ENCODE measurements at regions not wholly inside any gene's neighbourhood (a gene's known extent, or its start where the extent isn't known, plus 50 kb on each side); places are given as distances from the start of the nearest gene placed in this dataset.

- H4K5ac ChIP-seq (ENCODE audit: insufficient read length, low read depth, low read length) = no peak overlapping the region
- DNase-seq (ENCODE audit: low read depth in 1 of 2, low spot score in 2 of 2) (no peak), FAIRE-seq (no peak)
- H3K4me3 ChIP-seq (ENCODE audit: extremely low read depth in 1 of 4, insufficient read depth in 2 of 4, low read depth in 3 of 4, low read length in 4 of 4) = no peak overlapping the region
- H3K4me2 ChIP-seq (ENCODE audit: insufficient read depth in 1 of 2, low read depth in 2 of 2, low read length in 2 of 2) = no peak overlapping the region
- no peak overlapping the region for H3K14ac ChIP-seq (ENCODE audit: insufficient read length)
- CTCF ChIA-PET (ENCODE audit: partially characterized antibody) = no interaction called here
- H3K9me3 ChIP-seq (ENCODE audit: insufficient read depth in 2 of 2, low read depth in 1 of 2, low read length in 1 of 2) = 0 out of 4 replicates have a peak, but pooled peaks cover 0 to 3% of the 10 kb centered on the region in 2 experiments
- no peaks in the 10 kb centered on the region for H4K20me1 ChIP-seq (replicated peaks in 1 of 2; ENCODE audit: control insufficient read depth in 1 of 2, insufficient read depth in 2 of 2, low read length in 2 of 2)
- H3K27me3 ChIP-seq (replicated peaks in 1 of 4; ENCODE audit: control insufficient read depth in 3 of 4, extremely low read depth in 1 of 4, insufficient read depth in 3 of 4, low read length in 3 of 4) = no peaks in the 10 kb centered on the region
- no peak overlapping the region for H3K56ac ChIP-seq (replicated peaks; ENCODE audit: insufficient read length, low read depth, low read length)
- no peak overlapping the region for H2BK12ac ChIP-seq (ENCODE audit: low read depth, low read length)
- H3K27ac ChIP-seq (ENCODE audit: low read depth, low read length) = no peak overlapping the region
- no peak overlapping the region for H3K9ac ChIP-seq (replicated peaks in 1 of 4; ENCODE audit: extremely low read depth in 1 of 4, low read depth in 3 of 4, low read length in 3 of 4)
- H3K79me1 ChIP-seq (ENCODE audit: low read depth, low read length) = no peaks in the 10 kb centered on the region
- H2BK15ac ChIP-seq (ENCODE audit: low read length) = no peak overlapping the region
- POLR2A ChIA-PET (ENCODE audit: partially characterized antibody) = no interaction called here
- H2AK5ac ChIP-seq (ENCODE audit: low read depth, low read length) = no peak overlapping the region
- no peak overlapping the region for H4K8ac ChIP-seq (ENCODE audit: extremely low read depth, insufficient read depth, low read length)
- TF ChIP-seq SP1 (IDR thresholded peaks at IDR 0.05; ENCODE audit: low read depth, low read length) (no peak), SP2 (IDR thresholded peaks at IDR 0.05; ENCODE audit: low read length) (no peak), MAFK (IDR thresholded peaks at IDR 0.05; ENCODE audit: low read depth, low read length) (peak; percentile 58; the same call in 1 of the 2 replicates)
- H3K79me2 ChIP-seq (ENCODE audit: control insufficient read depth in 1 of 2, insufficient read depth in 2 of 2, low read length in 2 of 2) = no peaks in the 10 kb centered on the region
- no peak overlapping the region for H2BK20ac ChIP-seq (ENCODE audit: low read length)
- no peaks in the 10 kb centered on the region for H3K23me2 ChIP-seq (ENCODE audit: low read depth, low read length)
- no peaks in the 10 kb centered on the region for H3K4me1 ChIP-seq (replicated peaks in 1 of 4; ENCODE audit: control insufficient read depth in 3 of 4, insufficient read depth in 4 of 4, low read length in 3 of 4)
- H4K91ac ChIP-seq (replicated peaks; ENCODE audit: insufficient read length, low read length) = no peak overlapping the region
- H3K36me3 ChIP-seq (ENCODE audit: control insufficient read depth in 2 of 4, insufficient read depth in 4 of 4, low read length in 3 of 4) = no peaks in the 10 kb centered on the region
- no peak overlapping the region for H2AFZ ChIP-seq (ENCODE audit: low read length)
- no peak overlapping the region for H3K4ac ChIP-seq (replicated peaks; ENCODE audit: insufficient read length, low read depth, low read length)
- H3K23ac ChIP-seq (ENCODE audit: insufficient read length) = no peak overlapping the region
- no peak overlapping the region for H2BK5ac ChIP-seq (ENCODE audit: low read depth, low read length)
- no peak overlapping the region for H3K18ac ChIP-seq (ENCODE audit: extremely low read depth, low read length)
- no peak overlapping the region for H2BK120ac ChIP-seq (replicated peaks; ENCODE audit: low read depth, low read length)
Measured at GRCh38 chr6:114886670-114887436, 544.0 kb upstream of the HS3ST5 start.
